ENCODE measurements at regions not wholly inside any gene's neighbourhood (a gene's known extent, or its start where the extent isn't known, plus 50 kb on each side); places are given as distances from the start of the nearest gene placed in this dataset.
"Not testable (repeated sequence)": the region's sequence is repeated elsewhere in the genome, so short reads cannot be mapped to it uniquely, and the experiment has no call there.

DNA sequence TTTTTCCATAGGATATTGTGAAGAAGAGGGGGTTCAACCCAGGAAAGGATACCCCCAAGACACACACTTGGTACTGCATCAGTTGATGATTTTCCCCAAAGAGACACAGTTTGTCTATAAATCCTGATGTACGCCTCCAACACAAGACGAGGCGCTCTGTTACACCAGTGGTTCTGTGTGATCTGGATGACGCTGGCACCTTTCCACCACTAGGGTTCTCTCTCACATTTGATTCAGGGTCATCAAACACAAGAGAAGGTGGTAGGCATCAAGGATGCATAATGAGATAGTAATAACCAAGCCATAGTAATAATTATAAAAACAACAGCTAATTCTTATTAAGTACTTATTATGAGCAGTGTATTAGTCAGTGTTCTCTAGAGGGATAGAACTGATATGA lies 508.8 kb upstream of the ZP4 start:
- DNase-seq, result no peak
- no peak for ATAC-seq (ENCODE audit: low FRiP score in 2 of 2)
- Histone ChIP-seq H3K9me3 (no peaks in the 10 kb centered on the region), H3K36me3 (no peaks in the 10 kb centered on the region), H3K27me3 (no peaks in the 10 kb centered on the region), H3K4me1 (no peaks in the 10 kb centered on the region), H3K27ac (no peak overlapping the region), H3K4me3 (no peak overlapping the region)
- 95 to 96% methylated on average over 4 of the region's 4 CpGs for WGBS, 2 donors
- TF ChIP-seq EP300 (IDR thresholded peaks at IDR 0.05), result no peak
- TF ChIP-seq, protein P1, sequence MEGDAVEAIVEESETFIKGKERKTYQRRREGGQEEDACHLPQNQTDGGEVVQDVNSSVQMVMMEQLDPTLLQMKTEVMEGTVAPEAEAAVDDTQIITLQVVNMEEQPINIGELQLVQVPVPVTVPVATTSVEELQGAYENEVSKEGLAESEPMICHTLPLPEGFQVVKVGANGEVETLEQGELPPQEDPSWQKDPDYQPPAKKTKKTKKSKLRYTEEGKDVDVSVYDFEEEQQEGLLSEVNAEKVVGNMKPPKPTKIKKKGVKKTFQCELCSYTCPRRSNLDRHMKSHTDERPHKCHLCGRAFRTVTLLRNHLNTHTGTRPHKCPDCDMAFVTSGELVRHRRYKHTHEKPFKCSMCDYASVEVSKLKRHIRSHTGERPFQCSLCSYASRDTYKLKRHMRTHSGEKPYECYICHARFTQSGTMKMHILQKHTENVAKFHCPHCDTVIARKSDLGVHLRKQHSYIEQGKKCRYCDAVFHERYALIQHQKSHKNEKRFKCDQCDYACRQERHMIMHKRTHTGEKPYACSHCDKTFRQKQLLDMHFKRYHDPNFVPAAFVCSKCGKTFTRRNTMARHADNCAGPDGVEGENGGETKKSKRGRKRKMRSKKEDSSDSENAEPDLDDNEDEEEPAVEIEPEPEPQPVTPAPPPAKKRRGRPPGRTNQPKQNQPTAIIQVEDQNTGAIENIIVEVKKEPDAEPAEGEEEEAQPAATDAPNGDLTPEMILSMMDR (IDR thresholded peaks at IDR 0.05), result no peak
- TF ChIP-seq POLR2AphosphoS5 (IDR thresholded peaks at IDR 0.05), result no peak
- no peak for TF ChIP-seq POLR2A (IDR thresholded peaks at IDR 0.05)

DNA sequence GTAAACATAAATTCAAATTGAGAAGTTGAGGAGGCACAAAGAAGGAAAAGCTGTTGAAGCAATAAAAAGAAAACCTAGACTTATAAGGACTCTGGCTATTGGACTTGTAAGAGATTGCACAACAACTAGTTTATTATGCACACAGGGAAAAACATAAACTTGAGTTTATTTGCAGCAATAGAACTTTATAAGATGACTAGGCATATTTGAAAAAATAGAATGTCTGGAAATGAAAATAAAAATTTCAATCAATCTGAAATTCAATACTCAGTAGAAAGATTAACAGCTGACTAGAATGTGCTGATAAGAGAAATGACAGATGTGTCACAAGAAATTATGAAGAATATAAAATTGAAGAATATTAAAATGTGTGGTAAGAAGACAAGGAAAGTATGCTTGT lies 505.4 kb upstream of the ZP4 start:
- ATAC-seq (ENCODE audit: low FRiP score in 2 of 2), result no peak
- Histone ChIP-seq H3K36me3 (no peaks in the 10 kb centered on the region), H3K4me3 (no peak overlapping the region), H3K4me1 (no peaks in the 10 kb centered on the region), H3K9me3 (no peaks in the 10 kb centered on the region), H3K27me3 (no peaks in the 10 kb centered on the region), H3K27ac (no peak overlapping the region)
- no peak for DNase-seq
- TF ChIP-seq POLR2AphosphoS5 (IDR thresholded peaks at IDR 0.05), result no peak
- TF ChIP-seq EP300 (IDR thresholded peaks at IDR 0.05), result no peak

DNA sequence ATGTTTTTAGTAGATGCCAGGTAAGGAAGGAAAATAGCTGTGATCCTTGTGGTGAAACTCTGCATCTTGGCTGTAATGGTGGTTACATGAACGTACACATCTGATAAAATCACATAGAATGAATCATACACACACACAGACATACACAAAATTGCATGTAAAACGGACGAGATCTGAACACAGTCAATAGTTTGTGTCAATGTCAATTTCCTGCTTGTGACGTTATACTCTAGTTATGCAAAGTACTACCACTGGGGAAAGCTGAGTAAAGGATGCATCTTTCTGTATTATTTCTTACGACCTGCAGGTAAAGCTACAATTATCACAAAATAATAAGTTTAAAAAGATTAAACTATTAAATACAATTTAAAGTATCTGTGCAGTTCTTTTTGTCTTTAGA lies 493.7 kb upstream of the ZP4 start:
- WGBS, 2 donors, result 49 to 59% methylated on average over 5 of the region's 5 CpGs

DNA sequence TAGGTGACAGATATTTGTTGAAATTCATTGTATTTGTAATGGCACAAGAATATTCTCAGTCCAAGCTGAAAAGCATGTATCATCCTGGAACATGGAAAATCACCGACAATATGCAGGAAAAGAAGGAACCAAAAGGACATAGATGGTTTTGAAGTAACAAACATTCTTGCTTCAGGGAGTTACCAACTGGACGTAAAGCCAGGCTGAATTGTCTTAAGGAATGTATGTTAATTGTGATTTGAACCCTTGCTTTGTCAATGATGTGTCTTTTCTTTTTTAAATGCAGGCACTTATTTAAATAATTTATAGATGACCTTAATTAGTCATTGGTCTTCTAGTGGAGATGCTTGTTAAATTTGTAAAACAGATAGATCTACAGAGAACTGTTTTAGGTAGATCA lies 489.4 kb upstream of the ZP4 start:
- H3K4me3 ChIP-seq, result no peak overlapping the region
- H3K27me3 ChIP-seq, result no peaks in the 10 kb centered on the region
- DNase-seq (no peak), ATAC-seq (ENCODE audit: low FRiP score in 2 of 2) (no peak)
- no peaks in the 10 kb centered on the region for H3K4me1 ChIP-seq
- no peaks in the 10 kb centered on the region for H3K36me3 ChIP-seq
- no peaks in the 10 kb centered on the region for H3K9me3 ChIP-seq
- WGBS, 2 donors, result 85 to 91% methylated on average over 2 of the region's 2 CpGs
- H3K27ac ChIP-seq, result no peak overlapping the region
- TF ChIP-seq POLR2AphosphoS5 (IDR thresholded peaks at IDR 0.05), result no peak
- no peak for TF ChIP-seq POLR2A (IDR thresholded peaks at IDR 0.05)
- no peak for TF ChIP-seq EP300 (IDR thresholded peaks at IDR 0.05)
- TF ChIP-seq, protein P1 (IDR thresholded peaks at IDR 0.05), result no peak

More for the DNA sequence above, 493.7 kb upstream of the ZP4 start:
- Histone ChIP-seq H3K27me3 (no peaks in the 10 kb centered on the region), H3K9me3 (no peaks in the 10 kb centered on the region), H3K4me1 (no peaks in the 10 kb centered on the region), H3K4me3 (no peak overlapping the region), H3K36me3 (no peaks in the 10 kb centered on the region), H3K27ac (no peak overlapping the region)
- DNase-seq (no peak), ATAC-seq (ENCODE audit: low FRiP score in 2 of 2) (no peak)
- TF ChIP-seq EP300 (IDR thresholded peaks at IDR 0.05), result no peak
- TF ChIP-seq POLR2A (IDR thresholded peaks at IDR 0.05), result no peak

DNA sequence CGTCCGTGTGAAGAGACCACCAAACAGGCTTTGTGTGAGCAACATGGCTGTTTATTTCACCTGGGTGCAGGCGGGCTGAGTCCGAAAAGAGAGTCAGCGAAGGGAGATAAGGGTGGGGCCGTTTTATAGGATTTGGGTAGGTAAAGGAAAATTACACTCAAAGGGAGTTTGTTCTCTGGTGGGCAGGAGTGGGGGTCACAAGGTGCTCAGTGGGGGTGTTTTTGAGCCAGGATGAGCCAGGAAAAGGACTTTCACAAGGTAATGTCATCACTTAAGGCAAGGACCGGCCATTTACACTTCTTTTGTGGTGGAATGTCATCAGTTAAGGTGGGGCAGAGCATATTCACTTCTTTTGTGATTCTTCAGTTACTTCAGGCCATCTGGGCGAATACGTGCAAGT lies 488.7 kb upstream of the ZP4 start:
- not testable (repeated sequence) for H3K27me3 ChIP-seq; H3K36me3 ChIP-seq; H3K9me3 ChIP-seq; H3K4me3 ChIP-seq; ATAC-seq (ENCODE audit: low FRiP score in 2 of 2); DNase-seq; H3K4me1 ChIP-seq; H3K27ac ChIP-seq
- WGBS, 2 donors, result 92 to 94% methylated on average over 9 of the region's 9 CpGs

DNA sequence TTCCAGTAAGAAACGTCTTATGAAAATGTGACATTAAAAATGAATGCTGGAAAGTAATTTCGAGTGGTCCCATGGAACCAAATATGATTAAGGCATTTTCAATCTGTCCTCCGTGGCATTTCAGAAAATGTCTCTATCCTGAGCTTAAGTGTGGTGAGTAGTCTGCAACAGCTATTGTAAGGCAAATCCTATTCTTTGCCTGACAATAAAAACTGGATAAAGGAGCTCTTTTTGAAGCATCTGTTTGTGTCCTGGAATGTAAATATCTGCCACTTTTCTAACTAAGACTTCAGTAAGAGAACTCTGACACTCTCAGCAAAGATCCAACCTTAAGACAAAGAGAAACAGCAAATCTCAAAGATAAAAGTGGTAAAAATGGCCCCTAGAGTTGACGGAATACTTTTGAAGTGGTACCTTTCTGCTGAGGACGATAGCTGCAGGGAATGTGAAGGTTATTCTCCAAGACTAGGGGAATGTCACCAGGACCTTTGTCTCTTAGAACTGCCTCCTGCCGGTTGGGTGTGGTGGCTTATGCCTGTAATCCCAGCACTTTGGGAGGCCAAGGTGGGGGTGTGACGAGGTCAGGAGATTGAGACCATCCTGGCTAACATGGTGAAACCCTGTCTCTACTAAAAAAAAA lies 486.7 kb upstream of the ZP4 start:
- H3K4me3 ChIP-seq, result no peak overlapping the region
- no peak for DNase-seq
- no peaks in the 10 kb centered on the region for H3K27me3 ChIP-seq
- ATAC-seq (ENCODE audit: low FRiP score in 2 of 2), result no peak
- H3K27ac ChIP-seq, result no peak overlapping the region
- no peak for TF ChIP-seq POLR2AphosphoS5 (IDR thresholded peaks at IDR 0.05)
- TF ChIP-seq POLR2A (IDR thresholded peaks at IDR 0.05), result no peak
- no peak for TF ChIP-seq EP300 (IDR thresholded peaks at IDR 0.05)
- TF ChIP-seq, protein P1 (IDR thresholded peaks at IDR 0.05), result no peak
- 63 to 67% methylated on average over 7 of the region's 7 CpGs for WGBS, 2 donors
- no peaks in the 10 kb centered on the region for H3K36me3 ChIP-seq
- no peaks in the 10 kb centered on the region for H3K9me3 ChIP-seq
- H3K4me1 ChIP-seq, result no peaks in the 10 kb centered on the region

All from upper lobe of left lung (tissue), 6 donors.